CD4-positive, alpha-beta T cell treated with Interferon alpha-2 for 1 hour (primary cell): ENCODE measurements at regions not wholly inside any gene's neighbourhood (a gene's known extent, or its start where the extent isn't known, plus 50 kb on each side); places are given as distances from the start of the nearest gene placed in this dataset.
A peak's percentile ranks its signal among the peaks of the same experiment; 100 is the strongest.

Source experiments
- DNase-seq, 2 donors: peaks; one replicate each; pipeline ENCODE4 v3.0.0-alpha.2; 2020 to 2022

- no peak for DNase-seq
Observed at GRCh38 chr10:47195274-47195885, 104.6 kb upstream of the GDF10 start.

- no peak for DNase-seq
Observed at GRCh38 chr10:47196691-47197090, 103.3 kb upstream of the GDF10 start.

- DNase-seq, result no peak
Observed at GRCh38 chr10:47198221-47198620, 101.8 kb upstream of the GDF10 start.

GRCh38 chr10:47205192-47205591 lies 94.8 kb upstream of the GDF10 start:
- no peak for DNase-seq

GRCh38 chr10:47206449-47207280 lies 93.3 kb upstream of the GDF10 start:
- peak in 1 of 2 donors; percentile 55 for DNase-seq

GRCh38 chr10:47207281-47207615 lies 92.7 kb upstream of the GDF10 start:
- peak in 1 of 2 donors; percentile 26 for DNase-seq

- no peak for DNase-seq
Observed at GRCh38 chr10:47207894-47208469, 92.0 kb upstream of the GDF10 start.

DNA sequence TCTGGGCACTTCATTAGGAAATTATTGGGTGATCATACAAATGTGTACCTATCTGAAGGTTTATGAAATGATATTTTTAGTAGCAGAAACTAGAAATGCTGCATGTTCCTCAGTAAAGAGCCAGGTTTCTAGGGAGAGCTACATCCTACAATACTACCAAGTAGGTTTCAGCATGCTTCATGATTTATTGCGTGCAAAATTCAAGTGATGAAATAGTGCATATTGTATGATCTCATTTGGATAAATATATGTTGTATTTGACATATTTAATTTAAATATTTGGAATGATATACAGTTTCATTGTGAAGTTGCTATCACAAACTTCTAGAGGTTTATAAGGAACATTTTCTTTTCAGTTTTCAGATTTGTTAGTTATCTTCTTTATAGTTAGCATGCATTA lies 90.5 kb upstream of the GDF10 start:
- DNase-seq, result no peak

GRCh38 chr10:47214520-47214919 lies 85.5 kb upstream of the GDF10 start:
- no peak for DNase-seq

- DNase-seq, result no peak
Observed at GRCh38 chr10:47217113-47217512, 82.9 kb upstream of the GDF10 start.

DNA sequence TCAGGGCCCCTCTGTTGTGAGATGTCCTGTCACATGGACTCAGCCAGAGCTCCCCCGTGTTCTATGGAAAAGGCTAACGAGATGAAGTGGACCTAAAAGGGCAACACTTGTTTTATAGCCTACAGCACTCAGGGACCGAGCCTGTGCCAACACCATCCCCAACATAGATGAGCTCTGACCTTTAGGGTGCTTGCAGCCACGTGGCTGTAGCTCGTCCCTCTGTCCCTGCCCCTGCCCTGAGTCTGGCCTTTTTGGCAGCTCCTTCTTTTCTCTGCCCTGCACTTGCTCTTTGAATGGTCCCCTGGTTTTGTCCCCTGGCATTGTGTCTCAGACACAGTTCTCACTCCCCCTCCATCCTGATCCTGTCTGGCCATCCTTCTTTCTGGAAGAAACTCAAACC lies 81.2 kb upstream of the GDF10 start:
- no peak for DNase-seq

GRCh38 chr10:47222461-47222860 lies 77.5 kb upstream of the GDF10 start:
- no peak for DNase-seq

- DNase-seq, result no peak
Observed at GRCh38 chr10:47223236-47223635, 76.8 kb upstream of the GDF10 start.

DNA sequence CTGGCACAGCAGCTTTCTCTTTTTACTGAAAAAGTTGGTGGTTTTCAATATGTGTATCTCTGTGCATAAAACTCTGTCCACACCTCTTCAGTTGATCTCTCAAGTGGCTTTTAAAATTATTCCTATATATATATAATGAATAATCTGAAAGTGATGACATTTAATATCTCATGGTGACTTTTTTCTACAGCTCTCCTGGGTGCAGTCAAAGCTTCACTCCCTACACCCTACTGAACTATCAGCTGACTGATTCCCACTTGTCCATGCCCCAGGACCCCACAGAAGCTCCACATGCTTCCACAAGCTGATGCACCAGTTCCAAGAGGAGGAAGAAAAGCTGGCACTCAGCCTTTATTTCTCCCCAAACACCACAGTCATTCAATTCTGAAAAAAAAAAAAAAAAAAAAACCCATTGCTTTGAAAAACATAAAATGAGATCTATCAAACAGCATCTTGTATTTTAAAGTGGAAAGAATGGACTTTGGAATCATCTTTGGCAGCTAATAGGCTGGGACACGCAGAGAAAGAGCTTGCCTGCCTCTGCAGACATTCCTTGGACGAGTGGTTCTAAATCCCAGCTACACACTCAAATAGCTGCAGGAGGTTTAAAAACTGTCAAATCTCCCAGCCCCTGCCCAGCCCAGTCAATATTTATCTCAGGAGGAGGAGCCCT lies 75.3 kb upstream of the GDF10 start:
- DNase-seq, result no peak

GRCh38 chr10:47225219-47225927 lies 74.6 kb upstream of the GDF10 start:
- no peak for DNase-seq

- no peak for DNase-seq
Observed at GRCh38 chr10:47225928-47226645, 73.9 kb upstream of the GDF10 start.

- DNase-seq, result no peak
Observed at GRCh38 chr10:47230482-47230881, 69.5 kb upstream of the GDF10 start.

- no peak for DNase-seq
Observed at GRCh38 chr10:47230957-47231356, 69.0 kb upstream of the GDF10 start.

DNA sequence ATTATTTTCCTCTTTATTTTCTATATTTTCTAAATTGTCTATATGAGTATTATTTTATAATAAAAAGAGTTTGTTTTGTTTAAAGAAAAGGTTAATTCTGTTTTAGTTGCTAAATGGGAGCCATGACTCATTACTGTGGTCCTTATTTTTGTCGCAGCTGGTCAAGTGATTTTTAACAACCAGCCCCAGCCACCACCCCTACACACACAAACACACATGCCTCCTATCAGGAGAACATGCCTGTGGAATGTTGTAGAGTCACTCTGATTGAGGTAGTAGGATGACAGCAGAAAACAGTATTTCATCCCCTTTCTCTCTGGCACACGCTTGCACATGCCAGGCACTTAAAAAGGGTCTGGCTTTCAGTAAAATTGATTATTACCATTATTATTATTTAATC lies 68.6 kb upstream of the GDF10 start:
- no peak for DNase-seq

- no peak for DNase-seq
Observed at GRCh38 chr10:47233631-47234030, 66.4 kb upstream of the GDF10 start.

- no peak for DNase-seq
Observed at GRCh38 chr10:47235484-47235883, 64.5 kb upstream of the GDF10 start.
